H1 (cell line): ENCODE measurements at regions not wholly inside any gene's neighbourhood (a gene's known extent, or its start where the extent isn't known, plus 50 kb on each side); places are given as distances from the start of the nearest gene placed in this dataset.

Source experiments
- ASH2L ChIP-seq: fragments of 200-600, 300-600 bp; sonication (generic); IDR thresholded peaks from one replicate; pipeline ENCODE4 v1.7.1; 2017; ENCODE audit warnings: low read length
- CBX5 ChIP-seq: fragments of 300-800, 300-1000 bp; sonication (generic); IDR thresholded peaks from 2 replicates; pipeline ENCODE4 v1.7.1; 2016; ENCODE audit warnings: antibody characterized with exemption, low read length, low read depth
- CEBPB ChIP-seq: IDR thresholded peaks from 2 replicates; pipeline ENCODE4 v1.6.1; 2012; ENCODE audit warnings: low read depth, low read length
- KDM4A ChIP-seq: IDR thresholded peaks from one replicate; pipeline ENCODE4 v1.7.1; 2012; ENCODE audit warnings: low read depth, mild to moderate bottlenecking, moderate library complexity, low read length, inconsistent platforms; ENCODE audit not compliant: severe bottlenecking
- POU5F1 ChIP-seq: IDR thresholded peaks from 2 replicates; pipeline ENCODE4 v1.6.1; 2011; ENCODE audit warnings: low read depth, mild to moderate bottlenecking, low read length, moderate library complexity
- SIN3A ChIP-seq, 2 experiments: IDR thresholded peaks in 1 of 2; conservative IDR thresholded peaks in 1 of 2; 2 replicates each; pipeline ENCODE4 v1.6.1; 2011 to 2012; ENCODE audit warnings: low read length in 2 of 2, improper control_type of control experiment in 1 of 2, low read depth in 1 of 2, mild to moderate bottlenecking in 1 of 2
- SP4 ChIP-seq: IDR thresholded peaks from 2 replicates; pipeline ENCODE4 v1.6.1; 2012; ENCODE audit warnings: low read length, inconsistent platforms
- SRF ChIP-seq: IDR thresholded peaks from 2 replicates; pipeline ENCODE4 v1.6.1; 2011; ENCODE audit warnings: mild to moderate bottlenecking, low read depth, low read length, moderate library complexity
- SUZ12 ChIP-seq: fragments of 200-600 bp; sonication (generic); IDR thresholded peaks from 2 replicates; pipeline ENCODE4 v1.6.1; 2012; ENCODE audit warnings: mild to moderate bottlenecking, inconsistent platforms, low read length, moderate library complexity, mixed read lengths

DNA sequence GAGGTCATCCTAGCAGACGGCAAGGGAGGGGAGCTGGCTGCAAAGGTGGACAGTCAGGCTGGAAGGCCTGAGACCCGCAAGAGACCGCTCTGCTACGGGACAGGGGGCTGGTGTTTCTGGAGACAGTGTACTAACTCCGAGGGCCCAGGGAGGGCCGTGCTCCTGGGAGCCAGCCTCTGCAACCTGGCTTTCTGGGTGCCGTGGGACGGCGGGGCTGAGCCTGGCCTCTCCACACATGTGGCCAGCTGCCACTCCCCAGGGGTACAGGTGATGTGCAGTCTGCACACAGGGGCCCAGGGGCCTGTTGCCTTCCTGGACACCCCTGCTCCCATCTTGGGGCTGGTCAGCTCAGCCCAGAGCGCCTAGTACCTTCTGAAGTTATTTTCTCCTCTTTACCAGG, 92.2 kb downstream of the MRPL36 start (continued):
- no peak for TF ChIP-seq CEBPB
- TF ChIP-seq POU5F1: no peak
- TF ChIP-seq KDM4A: no peak
- no peak for TF ChIP-seq SRF
- no peak for TF ChIP-seq ASH2L
- no peak for TF ChIP-seq SUZ12
- TF ChIP-seq CBX5: no peak
- TF ChIP-seq SP4: no peak
- TF ChIP-seq SIN3A (conservative IDR thresholded peaks at IDR 0.05 in 1 of 2, IDR thresholded peaks at IDR 0.05 in 1 of 2; ENCODE audit: low read depth in 1 of 2, low read length in 2 of 2): no peak
